Hippocampal formation (tissue), 2 donors: ENCODE measurements at regions not wholly inside any gene's neighbourhood (a gene's known extent, or its start where the extent isn't known, plus 50 kb on each side); places are given as distances from the start of the nearest gene placed in this dataset.

Experiments used
- DNase-seq, 2 donors: peaks; one replicate each; lab custom pipeline; 2025; lab: John Stamatoyannopoulos, UW

DNA sequence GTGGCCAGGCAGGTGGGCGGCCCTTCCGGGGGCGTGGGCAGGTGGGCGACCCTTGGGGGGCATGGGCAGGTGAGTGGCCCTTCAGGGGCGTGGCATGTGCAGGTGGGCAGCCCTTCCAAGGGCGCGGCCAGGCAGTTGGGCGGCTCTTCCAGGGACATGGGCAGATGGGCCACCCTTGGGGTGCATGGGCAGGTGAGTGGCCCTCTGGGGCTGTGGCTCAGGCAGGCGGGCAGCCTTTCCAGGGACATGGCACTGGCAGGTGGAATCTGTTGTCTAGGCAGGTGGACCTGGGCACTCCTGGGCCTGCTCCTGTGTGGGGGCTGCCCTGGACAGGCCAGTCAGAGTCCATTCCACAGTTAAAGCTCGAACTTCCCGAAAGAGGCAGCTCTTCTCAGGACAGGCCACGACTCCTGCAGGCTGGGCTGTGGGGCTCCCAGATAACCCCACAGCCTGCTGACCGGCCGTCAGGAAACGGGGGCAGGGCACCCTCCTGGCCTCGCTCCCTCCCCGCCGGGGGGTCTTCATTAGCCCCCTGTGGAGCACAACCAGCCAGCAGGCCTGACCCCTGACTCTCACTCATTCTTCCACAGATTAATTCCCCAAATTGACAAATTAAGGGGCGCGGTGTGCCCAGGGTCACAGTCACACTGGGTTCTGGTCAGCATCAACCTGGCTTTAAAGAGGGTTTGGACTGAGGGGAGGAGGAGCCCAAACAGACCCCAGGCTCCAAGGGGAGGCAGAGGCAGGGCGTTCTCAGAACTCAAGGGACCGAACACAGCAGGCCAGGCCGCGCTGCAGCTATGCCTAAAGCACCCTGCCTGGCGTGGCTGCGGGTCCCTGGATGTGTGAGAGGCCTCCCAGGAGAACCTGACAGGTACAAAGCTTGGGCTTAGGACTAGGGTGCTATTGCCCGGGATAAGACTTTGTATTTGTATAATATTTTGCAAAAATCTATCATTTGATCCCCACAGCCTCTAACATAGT lies 130.0 kb downstream of the DLL1 start:
- no peak for DNase-seq

- DNase-seq, result no peak
These were observed 130.7 kb downstream of the DLL1 start for GRCh38 chr6:170160031-170160627.

DNA sequence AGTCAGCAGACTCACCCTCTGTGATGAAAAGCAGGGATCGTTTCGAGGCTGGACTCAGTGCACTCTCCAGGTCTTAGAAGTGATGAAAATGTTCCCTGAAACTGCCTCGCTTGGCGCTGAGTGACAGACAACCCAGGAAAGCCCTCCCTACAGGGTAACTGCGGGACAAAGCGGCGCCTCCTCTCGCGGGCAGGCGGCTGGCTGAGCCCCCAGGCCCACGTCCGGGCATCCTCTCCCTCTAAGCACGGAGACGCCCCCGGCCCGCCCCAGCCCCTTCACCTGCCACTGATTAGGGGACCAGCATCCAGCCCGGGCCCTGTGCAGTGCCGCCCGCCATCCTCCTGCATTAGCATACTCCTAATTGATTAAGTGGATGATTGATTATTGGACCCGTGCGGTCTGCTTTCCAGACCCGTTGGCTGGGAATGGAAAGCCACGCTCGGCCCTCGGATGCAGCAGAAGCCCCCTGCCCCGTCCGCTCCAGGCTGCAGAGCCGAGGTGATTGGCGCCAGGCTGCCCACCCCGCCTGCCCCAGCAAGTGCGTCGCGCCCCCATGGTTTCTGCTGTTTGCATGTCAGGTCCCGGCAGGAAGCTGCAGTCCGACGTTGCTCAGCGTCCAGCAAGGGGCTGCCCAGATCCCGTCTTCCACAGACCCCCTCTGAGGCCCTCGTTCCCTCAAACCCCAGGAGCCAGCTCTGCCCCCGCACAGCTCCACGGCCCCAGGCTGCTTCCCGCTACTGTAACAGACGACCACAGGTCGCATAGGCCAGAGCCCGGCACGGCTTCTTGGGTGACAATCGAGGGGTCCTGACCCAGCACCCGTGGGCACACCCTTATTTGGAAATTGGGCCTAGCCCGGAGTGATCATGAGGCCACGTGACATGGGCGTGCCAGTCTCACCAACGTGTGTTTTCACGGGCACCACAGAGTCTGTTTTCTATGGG lies 131.6 kb downstream of the DLL1 start:
- no peak for DNase-seq

DNA sequence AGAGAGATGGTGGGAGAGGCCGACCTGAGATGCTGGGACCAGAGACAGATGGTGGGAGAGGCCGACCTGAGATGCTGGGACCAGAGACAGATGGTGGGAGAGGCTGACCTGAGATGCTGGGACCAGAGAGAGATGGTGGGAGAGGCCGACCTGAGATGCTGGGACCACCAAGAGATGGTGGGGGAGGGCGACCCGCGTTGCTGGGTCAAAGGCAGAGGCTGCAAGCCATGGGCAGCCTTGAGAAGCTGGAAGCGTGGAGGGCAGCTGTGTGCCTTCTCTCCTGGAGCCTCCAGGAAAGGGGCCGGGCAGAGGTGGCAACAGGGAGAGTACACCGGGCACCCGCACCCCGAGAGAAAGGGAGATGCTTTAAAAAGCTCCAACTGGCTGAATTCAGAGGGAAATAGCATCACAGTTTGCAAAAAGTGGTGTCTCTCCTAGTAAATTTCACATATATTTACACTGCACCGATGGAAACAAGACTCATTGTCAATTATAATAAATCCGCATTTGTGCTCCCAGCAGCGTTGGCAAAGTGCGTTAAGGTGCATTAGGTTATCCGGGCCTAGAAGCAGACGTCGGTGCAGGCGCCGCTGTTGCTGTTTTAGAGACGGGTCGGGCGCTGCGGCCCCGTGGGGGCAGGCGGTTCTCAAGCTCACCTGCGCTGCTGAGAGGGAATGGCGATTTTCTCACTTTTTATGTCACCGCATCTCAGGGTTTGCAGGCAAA lies 132.4 kb downstream of the DLL1 start:
- no peak for DNase-seq

DNA sequence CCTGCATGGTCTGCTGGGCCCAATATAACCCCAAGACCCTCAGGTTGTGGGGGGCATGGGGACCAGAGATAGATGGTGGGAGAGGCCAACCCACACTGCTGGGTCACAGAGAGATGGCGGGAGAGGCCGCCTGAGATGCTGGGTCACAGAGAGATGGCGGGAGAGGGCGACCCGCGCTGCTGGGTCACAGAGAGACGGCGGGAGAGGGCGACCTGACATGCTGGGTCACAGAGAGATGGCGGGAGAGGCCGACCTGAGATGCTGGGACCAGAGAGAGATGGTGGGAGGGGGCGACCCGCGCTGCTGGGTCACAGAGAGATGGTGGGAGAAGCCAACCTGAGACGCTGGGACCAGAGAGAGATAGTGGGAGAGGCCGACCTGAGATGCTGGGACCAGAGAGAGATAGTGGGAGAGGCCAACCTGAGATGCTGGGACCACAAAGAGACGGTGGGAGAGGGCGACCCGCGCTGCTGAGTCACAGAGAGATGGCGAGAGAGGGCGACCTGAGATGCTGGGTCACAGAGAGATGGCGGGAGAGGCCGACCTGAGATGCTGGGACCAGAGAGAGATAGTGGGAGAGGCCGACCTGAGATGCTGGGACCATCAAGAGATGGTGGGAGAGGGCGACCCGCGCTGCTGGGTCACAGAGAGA lies 133.2 kb downstream of the DLL1 start:
- no peak for DNase-seq

- no peak for DNase-seq
These were observed 134.2 kb downstream of the DLL1 start for GRCh38 chr6:170156448-170157375.

- DNase-seq, result no peak
These were observed 135.2 kb downstream of the DLL1 start for GRCh38 chr6:170155464-170156196.

GRCh38 chr6:170153436-170154319 lies 137.2 kb downstream of the DLL1 start:
- DNase-seq, result no peak

DNA sequence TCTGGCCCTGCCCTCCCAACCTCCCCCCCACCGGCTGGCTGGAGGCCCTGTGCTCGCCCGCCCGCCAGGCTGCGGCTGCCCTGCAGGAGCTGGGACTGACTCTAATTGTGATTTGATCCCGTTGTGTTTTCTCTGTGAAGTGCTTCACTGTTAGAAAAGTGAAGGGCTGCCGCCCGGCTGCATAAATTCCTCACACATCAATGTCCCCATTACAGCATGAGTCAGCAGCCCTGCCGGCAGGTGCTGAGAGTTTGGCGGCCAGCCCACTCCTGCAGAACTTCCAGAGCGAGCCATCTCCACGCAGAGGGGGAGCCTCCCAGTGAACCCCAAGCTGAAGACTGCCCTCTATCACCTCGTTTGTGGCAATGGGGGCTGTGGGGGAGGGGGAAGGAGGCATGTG lies 137.9 kb downstream of the DLL1 start:
- no peak for DNase-seq

GRCh38 chr6:170152124-170152926 lies 138.6 kb downstream of the DLL1 start:
- peak; percentile 40 to 66 for DNase-seq

GRCh38 chr6:170151804-170152123 lies 139.1 kb downstream of the DLL1 start:
- no peak for DNase-seq

DNA sequence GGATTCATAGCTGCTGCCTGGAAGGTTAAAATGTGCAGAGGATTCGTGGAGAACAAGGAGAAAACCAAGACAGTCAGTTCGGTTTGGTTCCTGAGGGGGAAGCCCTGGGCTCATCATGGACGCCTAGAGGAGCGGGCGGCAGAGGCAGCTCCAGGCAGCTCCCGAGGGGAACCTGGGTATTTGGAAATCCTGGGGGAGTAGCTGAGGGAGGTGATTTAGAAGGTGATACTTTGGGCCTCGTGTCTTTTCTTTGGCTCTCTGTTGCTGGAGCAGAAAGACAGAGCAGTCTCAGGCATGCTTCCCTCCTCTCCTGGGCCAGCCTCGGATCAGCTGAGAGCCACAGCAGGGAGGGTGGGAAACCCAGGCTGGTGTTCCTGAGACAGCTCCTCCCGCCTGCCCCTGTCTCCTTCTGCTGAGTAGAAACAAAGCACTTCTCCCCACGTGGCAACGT lies 139.5 kb downstream of the DLL1 start:
- no peak for DNase-seq

- DNase-seq, result no peak
These were observed 140.3 kb downstream of the DLL1 start for GRCh38 chr6:170150590-170150945.

DNA sequence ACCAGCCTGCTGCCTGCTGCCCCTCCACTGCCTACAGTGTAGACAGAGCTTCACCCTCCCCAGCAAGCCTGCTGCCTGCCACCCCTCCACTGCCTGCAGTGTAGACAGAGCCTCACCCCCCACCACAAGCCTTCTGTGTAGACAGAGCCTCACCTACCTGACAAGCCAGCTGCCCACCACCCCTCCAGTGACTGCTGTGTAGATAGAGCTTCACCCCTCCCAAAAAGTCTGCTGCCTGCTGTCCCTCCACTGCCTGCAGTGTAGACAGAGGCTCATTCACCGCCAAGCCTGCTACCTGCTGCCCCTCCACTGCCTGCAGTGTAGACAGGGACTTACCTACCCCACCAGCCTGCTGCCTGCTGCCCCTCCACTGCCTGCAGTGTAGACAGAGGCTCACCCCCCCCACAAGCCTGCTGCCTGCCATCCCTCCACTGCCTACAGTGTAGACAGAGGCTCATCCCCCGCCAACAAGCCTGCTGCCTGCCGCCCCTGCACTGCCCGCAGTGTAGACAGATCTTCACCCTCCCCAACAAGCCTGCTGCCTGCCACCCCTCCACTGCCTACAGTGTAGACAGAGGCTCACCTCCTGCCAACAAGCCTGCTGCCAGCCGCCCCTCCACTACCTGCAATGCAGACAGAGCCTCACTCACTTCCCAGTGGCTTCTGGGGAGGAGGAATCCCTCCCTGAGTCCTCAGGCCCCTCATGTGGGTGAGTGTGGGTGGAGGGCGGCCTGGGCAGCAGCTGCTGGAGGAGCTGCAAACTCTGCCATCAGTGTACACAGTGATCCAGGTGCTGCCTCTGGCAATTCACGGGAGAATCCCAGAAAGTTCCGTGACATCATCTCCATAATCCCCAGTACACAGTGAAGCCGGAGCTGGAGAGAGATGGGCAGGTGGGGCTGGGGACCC lies 140.9 kb downstream of the DLL1 start:
- DNase-seq, result no peak

- DNase-seq, result no peak
These were observed 142.0 kb downstream of the DLL1 start for GRCh38 chr6:170148709-170149470.
